ENCODE measurements at regions not wholly inside any gene's neighbourhood (a gene's known extent, or its start where the extent isn't known, plus 50 kb on each side); places are given as distances from the start of the nearest gene placed in this dataset.

DNA sequence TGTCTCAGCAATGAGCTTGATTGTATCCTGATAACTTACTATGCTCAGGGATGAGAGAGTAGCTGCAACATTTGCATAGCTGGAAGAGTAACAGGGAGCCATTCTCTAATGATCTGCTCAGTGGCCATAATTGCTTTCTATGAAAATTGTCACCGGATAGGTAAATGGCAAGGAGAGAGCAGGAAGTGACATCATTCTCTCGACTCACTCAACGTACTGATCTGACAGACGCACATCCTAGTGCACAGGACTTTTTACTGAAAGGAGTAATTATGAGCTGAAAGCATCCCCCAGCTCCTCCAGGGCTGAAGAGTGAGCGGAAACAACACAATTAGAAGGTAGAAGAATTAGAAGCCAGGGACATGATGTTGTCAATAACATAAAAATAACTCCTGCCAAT lies 71.8 kb downstream of the IRX5 start:
- TF ChIP-seq, protein P1, sequence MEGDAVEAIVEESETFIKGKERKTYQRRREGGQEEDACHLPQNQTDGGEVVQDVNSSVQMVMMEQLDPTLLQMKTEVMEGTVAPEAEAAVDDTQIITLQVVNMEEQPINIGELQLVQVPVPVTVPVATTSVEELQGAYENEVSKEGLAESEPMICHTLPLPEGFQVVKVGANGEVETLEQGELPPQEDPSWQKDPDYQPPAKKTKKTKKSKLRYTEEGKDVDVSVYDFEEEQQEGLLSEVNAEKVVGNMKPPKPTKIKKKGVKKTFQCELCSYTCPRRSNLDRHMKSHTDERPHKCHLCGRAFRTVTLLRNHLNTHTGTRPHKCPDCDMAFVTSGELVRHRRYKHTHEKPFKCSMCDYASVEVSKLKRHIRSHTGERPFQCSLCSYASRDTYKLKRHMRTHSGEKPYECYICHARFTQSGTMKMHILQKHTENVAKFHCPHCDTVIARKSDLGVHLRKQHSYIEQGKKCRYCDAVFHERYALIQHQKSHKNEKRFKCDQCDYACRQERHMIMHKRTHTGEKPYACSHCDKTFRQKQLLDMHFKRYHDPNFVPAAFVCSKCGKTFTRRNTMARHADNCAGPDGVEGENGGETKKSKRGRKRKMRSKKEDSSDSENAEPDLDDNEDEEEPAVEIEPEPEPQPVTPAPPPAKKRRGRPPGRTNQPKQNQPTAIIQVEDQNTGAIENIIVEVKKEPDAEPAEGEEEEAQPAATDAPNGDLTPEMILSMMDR (conservative IDR thresholded peaks at IDR 0.05 in 1 of 2, IDR thresholded peaks at IDR 0.05 in 1 of 2; ENCODE audit: extremely low read depth in 1 of 2, insufficient read depth in 1 of 2, low read depth in 1 of 2, low read length in 2 of 2): no peak
- TF ChIP-seq EZH2 (IDR thresholded peaks at IDR 0.05; ENCODE audit: borderline replicate concordance, low read length): no peak
